ENCODE measurements at regions not wholly inside any gene's neighbourhood (a gene's known extent, or its start where the extent isn't known, plus 50 kb on each side); places are given as distances from the start of the nearest gene placed in this dataset.

DNA sequence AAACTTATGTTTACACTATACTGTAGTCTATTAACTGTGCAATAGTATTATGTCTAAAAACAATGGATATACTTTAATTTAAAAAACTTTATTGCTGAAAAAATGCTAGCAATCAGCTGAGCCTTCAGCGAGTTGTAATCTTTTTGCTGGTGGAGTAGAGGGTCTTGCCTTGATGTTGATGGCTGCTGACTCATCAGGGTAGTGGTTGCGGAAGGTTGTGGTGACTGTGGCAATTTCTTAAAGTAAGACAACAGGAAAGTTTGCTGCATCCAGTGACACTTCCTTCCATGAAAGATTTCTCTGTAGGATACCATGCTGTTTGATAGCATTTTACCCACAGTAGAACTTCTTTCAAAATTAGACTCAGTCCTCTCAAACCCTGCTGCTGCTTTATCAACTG, 234.7 kb upstream of the CSF3R start:
- DNase-seq: no peak

DNA sequence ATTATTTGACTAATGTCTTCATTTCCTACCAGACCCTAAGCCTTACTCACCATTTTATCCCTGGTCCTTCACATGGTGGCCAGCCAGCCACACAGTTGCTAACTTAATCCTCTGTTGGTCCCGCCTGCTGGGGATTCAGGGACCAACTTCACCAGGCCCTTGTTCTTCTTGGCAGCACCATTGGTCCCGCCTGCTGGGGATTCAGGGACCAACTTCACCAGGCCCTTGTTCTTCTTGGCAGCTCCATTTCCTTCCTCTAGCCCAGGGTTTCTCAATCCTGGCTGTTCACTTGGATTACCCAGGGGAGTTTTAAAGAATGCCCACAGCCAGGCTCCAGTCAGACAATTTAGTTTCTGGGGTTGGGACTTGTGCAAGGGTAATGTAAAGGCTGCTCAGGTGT, 233.1 kb upstream of the CSF3R start:
- DNase-seq: no peak

GRCh38 chr1:36714301-36714700, 231.6 kb upstream of the CSF3R start:
- no peak for DNase-seq

DNA sequence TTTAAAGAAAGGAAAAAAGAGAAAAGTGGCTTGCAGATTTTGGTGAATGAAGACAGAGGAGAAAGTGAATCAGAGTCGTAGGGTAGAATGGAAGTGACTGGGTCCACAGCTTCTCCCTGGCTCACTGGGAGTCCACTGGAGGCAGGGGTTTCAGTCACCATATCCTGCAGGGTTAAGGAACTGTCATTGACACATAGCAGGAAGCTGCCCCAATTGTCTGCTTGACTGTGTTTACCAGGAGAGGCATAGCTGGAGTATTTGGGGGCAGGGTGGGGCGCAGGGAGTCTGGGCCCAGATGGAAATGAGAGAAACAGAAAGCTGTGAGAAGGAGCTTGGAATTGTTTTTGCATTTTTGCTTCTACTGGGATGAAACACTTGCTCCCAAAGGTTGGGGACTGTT, 228.8 kb upstream of the CSF3R start:
- DNase-seq: no peak

- no peak for DNase-seq
Measured at GRCh38 chr1:36710951-36711350, 228.2 kb upstream of the CSF3R start.

DNA sequence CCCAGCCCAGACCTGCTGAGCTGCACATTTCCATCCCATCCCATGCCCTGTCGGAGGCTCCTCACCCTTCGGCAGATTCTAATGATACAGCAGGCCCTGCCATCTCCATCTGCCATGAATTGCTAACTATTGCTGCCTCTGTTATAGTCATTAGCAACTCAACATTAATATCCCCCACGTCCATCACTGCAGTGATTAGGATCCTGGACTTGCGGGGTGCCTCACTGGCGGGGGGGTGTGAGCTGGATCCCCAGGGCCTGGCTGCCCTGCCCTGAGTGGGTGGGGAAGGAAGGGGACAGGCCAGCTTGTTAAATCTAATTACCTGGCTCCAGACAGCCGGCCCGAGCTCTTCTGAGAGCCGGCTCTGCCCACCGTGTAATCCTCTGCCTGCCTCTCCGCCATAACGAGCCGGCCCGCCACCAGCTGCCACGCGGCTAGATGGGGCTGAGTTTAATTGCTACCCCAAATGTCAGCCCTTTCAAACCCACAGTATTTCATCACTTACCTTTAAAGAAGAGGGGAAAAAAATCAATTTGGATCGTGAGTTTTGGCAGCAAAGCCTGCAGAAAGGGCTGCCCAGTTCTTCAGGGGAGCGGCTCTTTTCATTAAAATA, 227.3 kb upstream of the CSF3R start:
- no peak for DNase-seq

- no peak for DNase-seq
Measured at GRCh38 chr1:36708587-36708986, 225.9 kb upstream of the CSF3R start.

GRCh38 chr1:36707221-36707620, 224.5 kb upstream of the CSF3R start:
- DNase-seq: no peak

DNA sequence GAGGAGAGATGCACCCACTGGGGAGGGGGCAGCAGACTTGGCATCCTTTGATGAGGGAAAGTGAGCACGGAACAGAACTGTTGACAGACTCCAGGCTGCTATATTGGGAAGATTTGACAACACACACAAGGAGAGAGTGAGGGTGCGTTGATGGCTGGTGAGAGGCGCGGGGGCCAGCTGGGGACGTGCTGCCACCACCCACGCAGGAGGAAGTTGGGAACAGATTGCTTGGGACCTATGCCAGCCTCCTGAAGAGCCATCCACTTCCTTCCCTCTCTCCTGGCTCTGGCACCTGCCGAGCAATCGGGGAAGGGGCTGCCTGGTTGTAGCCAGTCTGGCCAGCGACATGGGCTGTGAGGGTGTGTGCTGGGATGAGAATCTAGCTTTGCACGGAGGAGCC, 223.7 kb upstream of the CSF3R start:
- DNase-seq: no peak

DNA sequence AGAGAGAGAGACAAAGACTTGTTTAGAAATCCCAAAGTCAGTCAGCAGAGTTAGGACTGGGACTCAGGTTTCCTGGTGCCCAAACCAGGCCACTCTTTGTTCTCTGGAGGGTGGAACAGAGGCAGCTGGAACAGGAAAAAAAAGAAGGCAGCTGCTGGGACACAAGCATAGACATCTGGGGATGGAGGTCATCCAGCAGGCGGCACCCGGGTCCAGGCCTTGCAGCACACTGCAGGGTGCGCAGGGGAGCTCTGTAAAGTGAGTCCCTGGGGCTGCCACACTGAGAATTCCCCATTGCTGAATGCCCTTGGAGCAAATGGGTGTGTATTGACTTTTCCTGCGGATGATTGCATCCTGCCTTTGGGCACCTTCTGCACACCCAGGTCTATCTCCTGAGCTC, 222.9 kb upstream of the CSF3R start:
- no peak for DNase-seq

DNA sequence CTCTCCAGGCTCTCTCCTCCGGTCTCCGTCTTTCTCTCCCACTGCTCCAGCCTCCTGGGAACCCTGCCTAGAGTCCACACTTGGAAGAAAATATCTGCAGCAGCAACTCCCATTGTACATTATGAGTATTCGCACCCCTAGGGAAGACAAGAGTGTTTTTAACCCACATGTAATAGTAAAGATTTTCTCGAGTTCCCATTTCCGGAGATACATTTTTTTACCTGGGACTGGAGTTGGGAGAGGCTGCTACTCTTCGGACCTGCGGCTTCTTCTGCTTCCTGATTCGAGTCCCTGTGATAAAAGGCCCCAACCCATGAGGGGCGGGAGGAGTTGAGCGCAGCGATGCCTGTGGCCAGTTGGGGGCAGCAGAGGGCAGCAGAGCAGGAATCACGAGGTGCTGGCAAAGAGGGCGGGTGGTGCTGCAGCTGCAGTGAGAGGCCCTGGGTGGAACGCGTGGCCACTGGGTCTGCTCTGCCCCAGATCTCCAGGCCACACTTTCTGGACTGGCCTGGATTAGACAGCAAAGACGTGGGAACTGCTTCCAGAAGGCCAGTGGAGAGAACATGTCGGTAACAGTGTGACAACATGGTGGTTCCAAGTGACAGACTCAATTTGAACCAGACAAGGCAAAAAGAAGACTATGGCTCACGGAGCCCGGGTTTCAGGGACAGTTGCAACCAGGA, 221.0 kb upstream of the CSF3R start:
- peak; percentile 73 for DNase-seq

DNA sequence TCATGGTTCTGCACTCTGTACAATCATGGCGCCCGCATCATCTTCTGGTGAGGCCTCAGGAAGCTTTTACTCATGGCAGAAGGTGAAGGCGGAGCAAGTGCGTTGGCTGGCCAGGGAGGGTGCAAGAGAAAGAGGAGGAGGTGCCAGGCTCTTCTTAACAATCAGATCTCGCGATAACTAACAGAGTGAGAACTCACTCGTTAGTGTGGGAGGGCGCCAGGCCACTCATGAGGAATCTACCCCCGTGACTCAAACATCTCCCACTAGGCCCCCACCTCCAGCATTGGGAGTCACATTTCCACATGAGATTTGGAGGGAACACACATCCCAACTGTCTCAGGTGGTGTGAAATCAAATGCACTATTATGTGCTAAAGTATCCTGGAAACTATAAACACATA, 220.2 kb upstream of the CSF3R start:
- DNase-seq: no peak

DNA sequence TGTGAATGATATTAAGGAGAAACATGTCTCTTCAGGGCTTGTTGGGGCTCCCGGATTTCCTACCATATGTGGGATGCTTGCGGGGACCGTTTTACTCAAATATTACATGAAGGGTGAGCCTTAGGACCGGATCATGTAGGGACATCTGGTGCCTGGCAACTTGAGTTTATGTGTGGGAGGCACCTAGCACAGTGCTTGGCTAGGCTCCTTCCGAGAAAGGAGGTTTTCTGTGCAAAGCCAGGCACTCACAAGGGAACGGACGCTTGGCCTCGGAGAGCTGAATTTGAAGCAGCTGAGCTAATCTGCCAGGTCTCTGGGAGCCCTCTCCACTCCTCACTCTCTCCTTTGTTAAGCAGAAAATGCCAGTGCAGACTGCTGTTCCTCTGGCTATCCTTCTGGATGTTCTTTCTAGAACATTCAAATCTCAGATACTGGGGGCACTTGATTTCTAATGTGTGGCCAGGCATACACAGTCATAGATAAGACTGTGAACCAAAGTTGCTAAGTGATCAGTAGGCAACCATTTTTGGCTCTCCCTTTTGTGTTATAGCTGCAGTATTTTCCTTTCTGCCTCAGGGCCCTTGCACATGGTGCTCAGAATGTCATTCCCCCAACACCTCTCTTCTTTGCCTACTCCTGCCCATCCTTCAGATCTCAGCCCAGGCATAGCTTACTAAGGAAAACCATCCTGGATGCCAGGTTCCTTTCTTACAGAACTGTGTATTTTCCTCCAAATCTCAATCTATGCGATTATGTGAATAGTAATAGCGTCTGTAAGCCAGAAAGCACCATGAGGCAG, 216.6 kb upstream of the CSF3R start:
- DNase-seq: no peak

DNA sequence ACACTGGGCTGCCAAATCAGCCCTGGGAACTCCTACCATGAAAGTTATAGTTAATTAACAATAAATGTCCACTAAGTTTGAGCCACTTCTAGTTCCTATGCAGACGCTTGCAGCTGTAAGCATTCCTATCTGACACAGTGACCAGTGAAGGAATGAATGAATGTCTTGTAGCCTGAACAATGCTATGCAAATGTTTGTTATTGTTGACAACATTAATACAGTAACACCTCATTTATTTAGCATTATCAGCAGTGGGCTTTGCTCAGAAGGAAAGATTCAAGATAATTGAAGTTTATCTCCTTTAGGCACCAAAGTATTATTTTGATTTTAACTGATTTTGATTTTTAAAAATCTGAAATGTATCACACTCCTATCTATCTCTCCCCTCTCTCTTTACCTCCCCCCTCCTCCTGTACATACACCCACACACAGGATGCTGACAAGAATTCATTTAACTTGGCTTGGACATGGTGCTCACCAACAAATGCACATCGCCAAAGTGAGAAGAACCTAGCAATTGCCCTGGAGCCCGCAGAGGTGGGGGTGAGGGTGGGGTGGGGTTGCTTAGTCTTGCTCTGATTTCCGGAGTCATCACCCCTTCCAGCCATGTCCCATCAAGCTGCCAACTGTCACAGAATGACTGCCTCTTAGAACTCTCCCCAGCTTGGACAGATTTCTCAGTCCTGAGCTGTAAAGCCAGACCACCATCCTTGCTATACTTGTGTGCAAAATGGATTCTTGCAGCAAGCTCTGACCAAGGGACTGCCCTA, 215.3 kb upstream of the CSF3R start:
- DNase-seq: no peak

DNA sequence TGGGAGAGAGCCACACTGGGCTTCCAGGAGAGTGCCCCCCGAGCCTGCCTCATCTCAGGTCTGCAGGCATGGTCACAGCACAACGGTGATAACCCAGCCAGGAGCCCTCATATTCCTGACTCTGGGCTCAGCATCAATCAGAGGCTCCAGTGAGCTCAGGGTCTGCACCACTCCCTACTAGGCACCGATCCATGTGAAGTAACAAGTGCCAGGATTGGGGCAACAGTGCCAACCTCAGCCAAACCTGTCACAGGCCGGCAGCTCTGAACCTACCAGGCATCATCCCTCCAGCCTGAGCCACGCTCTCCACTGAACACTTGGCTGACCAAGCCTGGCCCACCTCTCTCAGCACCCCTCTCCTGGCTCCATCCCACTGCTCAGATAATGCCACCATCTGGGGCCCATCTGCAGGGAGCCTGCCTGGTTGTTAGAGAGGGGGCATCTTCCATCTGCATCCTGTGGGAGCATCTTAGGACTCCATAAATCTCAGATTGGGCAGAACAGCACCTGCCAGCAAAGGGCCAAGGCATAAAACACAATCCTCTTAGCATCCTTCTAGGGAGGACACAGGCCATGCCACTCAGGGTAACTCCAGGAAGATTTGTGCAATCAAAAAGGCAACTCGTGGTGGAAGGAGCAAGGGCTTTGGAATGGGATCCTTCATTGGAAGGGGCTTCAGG, 213.7 kb upstream of the CSF3R start:
- no peak for DNase-seq

DNA sequence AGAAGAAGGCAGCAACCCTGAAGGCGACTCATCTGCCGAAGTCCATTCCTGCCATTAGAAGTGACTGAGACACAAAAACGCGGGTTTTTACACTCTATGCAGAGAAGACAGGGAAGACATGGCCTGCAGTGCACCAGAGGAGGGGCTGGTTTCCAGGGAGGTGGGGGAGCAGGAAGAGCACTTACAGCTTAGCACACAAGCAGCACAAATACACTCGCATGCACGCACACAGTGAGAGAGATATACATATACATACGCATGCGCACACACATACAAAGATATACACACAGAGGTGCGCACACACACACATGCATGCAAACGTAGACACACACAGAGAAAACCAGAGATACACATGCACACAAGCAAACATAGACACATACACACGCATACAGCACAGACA, 210.9 kb upstream of the CSF3R start:
- DNase-seq: no peak

- no peak for DNase-seq
Measured at GRCh38 chr1:36693161-36693525, 210.4 kb upstream of the CSF3R start.

GRCh38 chr1:36692465-36693160, 209.9 kb upstream of the CSF3R start:
- no peak for DNase-seq

GRCh38 chr1:36691374-36691773, 208.7 kb upstream of the CSF3R start:
- DNase-seq: no peak

DNA sequence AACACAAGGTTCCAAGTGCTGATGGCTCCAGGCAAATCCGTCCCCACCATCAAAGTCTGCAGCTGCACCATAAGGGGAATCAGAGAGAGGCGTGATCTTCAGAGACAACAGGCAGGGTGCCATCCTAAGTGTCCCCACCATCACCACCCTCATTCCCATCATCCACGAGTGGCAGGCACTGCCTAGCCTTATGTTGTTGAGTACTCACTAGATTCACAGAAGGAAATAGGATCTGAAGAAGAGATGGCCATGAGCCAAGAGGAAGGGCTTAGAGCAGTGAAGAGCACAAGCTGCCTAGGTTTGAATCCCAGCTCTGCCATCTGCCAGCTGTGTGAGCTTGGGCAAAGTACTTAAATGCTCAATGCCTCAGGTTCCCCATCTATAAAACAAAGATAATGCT, 207.3 kb upstream of the CSF3R start:
- DNase-seq: no peak

DNA sequence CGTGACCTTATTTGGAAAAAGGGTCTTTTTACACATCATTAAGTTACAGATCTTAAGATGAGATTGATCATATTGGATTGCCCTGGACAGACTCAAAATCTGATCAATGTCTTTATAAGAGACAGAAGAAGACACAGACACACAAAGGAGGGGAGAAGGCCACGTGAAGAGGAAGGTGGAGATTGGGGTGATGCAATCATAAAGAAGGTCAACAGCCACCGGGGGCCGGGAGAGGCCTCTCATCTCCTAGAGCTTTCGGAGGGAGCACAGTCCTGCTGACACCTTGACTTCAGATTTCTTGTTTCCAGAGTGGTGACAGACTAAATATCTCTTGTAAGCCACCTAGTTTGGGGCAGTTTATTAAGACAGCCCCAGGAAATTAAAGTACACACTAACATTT, 204.6 kb upstream of the CSF3R start:
- no peak for DNase-seq

GRCh38 chr1:36675931-36676562, 193.3 kb upstream of the CSF3R start:
- DNase-seq: no peak
